GM19395 (cell line): ENCODE measurements at regions not wholly inside any gene's neighbourhood (a gene's known extent, or its start where the extent isn't known, plus 50 kb on each side); places are given as distances from the start of the nearest gene placed in this dataset.

Source experiments
- ATAC-seq: cut with Tn5 transposase; IDR thresholded peaks from one replicate; pipeline ENCODE4 v1.9.1; 2021; ENCODE audit warnings: mild to moderate bottlenecking, moderate library complexity; ENCODE audit not compliant: unreplicated experiment

GRCh38 chr2:20539776-20540586 lies 93.1 kb downstream of the RHOB start:
- no peak for ATAC-seq

DNA sequence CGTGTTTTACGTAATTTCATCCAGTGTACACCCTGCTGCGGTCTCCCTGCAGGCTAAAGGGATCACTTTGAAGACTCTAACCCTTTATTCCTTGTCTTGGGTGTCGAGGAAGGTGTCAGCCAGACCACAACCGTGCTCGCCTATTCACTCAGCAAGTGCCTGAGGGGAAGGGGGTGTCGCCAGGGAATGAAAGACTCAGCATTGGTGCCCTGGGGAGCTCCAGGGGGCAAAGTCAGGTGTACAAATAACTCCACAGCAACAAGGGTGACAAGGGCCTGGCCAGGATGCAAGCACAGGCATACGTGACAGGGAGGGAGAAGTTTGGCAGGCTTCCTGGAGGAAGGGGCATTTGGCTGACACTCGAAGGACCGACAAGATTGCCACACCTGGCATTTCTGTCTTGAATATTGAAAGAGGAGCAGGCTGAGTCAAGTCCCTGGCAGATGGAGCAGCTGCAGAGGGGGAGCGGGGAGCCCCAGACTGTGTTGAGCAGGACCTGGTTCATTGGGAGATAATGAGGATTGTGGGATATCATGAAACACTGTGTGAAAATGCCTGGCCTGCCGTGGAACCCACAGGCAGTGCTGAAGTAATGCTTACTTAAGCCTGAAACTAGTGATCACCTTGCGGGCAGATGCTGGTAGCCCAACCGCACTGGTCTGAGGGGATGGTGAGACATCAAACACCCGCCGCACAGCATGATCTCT lies 93.9 kb downstream of the RHOB start:
- ATAC-seq = no peak

DNA sequence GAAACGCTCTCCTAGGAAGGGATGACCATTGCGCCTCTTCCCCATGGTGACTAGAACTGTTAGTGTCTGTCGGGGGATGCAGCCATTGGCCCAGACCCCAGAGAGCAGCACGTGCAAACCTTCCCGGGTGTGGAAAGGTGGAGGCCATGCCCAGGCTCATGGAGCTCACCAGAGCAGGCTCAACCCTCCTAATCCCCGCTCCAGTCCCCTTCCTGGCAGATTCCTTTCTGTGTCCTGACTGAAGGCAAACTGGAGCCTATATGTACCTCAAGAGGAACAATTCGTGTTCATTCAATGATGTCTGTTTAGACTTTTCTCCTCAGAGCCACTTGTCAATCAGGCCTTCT lies 94.4 kb downstream of the RHOB start:
- ATAC-seq = no peak

- ATAC-seq = no peak
Measured at GRCh38 chr2:20541651-20542050, 94.8 kb downstream of the RHOB start.

- no peak for ATAC-seq
Measured at GRCh38 chr2:20542269-20542668, 95.4 kb downstream of the RHOB start.

DNA sequence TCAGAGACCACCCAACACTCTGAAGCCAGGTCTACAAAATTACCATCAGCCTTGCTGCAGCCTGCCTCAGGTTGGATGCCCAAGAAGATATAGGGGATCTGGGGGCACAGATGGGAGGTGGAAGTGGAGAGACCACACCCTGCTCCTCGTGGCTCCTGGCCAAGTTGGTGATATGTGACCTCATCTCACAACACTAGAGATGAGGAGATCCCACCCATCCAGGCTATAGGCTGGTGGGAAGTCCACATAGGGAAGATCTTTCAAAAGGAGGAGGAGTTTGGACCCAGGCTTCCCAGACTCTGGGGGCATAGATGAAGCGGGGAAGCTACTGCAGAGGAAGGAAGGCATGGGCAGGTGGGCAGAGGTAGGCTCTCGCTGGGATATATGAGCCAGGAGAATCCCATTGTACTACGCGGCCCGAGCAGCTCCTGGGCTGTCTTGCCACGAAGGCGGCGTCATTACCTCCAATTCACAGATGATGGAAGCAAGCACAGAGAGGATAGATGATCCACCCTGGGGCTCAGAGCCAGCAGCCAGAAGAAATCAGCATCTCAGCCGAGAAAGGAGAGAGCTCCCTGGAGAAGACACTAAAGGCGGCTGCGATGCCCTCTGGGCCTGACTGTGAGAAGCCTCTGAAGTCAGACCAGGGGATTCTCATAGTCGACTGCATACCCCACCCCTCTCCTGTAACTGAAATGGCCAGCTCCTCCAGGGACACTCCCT lies 96.0 kb downstream of the RHOB start:
- ATAC-seq = no peak

DNA sequence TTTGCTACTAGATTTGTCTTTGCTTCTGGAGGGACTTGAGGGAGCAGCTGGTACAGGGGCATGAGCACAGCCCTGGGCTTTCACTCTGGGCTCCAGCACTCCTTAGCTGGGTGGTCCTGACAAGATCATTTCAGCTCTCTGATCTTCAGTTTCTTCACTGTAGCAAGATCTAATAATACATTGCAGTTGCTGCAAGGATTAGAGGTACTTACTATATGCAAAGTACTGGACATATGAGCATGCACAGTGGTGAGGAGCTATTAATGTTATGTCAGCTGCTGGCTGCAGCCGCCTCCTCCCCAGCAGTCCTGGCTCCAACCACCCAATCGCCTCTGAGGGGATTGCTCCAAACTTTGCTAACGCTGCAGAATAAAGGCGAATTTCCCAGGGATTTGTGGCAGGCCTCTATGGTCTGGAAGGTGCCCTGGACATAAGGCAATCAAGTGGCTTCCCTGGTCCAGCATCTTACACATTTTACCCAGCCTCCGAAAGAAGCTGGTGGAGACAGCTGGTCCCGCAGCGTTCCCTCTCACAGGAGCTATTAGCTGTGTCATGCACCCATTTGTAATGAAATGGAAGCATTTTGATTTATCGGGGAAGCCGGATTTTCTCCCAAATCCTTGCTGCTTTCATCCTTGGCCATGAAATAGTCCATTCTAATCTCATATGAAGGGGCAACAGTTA lies 96.7 kb downstream of the RHOB start:
- no peak for ATAC-seq

DNA sequence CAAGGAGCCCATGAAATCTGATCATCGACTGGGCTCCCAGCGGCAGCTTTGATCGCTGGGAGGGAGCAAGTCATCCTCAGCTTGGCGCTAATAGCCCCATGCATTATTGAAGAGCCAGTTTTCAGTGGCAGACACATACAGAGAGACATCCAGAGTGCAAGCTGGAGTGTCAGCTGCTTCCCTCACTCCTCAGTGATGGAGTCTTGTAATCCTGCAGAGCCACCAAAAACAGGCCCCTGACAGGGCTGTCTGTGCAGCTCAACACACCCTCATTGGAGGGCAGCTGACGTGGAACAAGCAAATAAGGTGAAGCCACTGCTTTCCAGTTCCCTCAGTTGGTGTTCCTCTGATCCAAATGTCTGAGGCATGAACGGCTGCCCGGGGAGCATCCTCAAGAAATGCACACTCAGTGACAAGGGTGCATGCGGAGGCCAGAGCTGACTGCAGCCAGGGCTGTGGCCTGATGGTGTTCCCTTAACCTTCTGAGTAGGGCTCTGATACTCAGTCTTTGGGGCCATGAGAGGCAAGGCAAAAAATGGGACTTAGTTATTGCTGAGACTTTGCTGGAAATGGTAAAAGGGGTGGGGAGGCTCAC lies 97.4 kb downstream of the RHOB start:
- ATAC-seq = no peak

GRCh38 chr2:20549144-20549543 lies 101.8 kb downstream of the HS1BP3 start:
- no peak for ATAC-seq

- no peak for ATAC-seq
Measured at GRCh38 chr2:20549691-20550348, 101.1 kb downstream of the HS1BP3 start.

DNA sequence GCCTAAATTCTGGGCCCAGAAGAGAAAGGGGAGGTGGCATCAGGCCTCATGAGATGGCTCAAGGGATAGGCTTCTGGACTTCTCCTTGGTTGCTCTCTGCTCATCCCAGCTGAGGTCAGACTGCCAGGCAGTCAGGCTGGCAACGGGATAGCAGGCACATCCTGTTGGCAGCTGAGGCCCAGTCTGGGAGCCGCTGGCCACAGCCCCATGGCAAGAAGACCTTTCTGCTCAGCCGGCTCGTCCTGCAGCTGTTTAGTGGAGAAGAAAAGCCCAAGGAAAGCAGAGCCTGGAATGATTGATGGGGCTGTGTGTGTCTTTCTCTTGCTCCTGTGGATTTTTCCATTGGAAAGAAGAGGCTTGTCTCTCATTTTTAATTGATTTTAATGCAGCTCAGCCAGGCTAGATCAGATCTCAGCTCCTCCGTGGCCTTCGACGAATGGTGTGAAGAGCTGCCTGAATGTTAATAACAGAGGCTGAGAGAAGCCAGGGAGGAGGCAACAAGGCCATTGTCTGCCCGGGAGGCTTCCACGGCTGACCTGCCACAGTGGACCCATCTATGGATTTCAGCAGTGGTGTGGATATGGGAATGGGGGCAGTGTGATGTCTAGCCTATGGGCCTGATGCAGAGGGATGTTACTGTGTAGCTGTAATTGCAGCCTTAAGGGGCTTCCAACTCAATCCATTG lies 99.5 kb downstream of the HS1BP3 start:
- ATAC-seq = no peak

DNA sequence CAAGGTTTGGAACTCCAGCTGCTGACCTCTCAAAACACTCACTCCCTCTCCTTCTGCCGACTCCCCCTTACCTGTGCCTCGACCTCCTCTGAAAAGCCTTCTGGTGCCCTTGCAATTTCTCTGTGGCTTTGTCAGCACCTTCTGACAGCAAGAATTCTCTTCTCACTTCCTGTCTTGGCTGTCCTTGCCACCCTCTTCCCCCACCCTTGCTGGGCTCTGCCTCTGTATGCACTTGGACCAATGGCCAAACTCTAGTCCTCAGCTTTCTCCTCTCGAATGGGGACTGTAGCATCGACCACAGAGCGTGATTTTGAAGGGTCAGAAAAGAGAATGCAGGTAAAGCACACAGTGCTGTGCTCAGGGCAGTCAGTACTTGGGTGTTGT lies 99.0 kb downstream of the HS1BP3 start:
- ATAC-seq = no peak

- ATAC-seq = no peak
Measured at GRCh38 chr2:20552847-20553246, 98.1 kb downstream of the HS1BP3 start.

- ATAC-seq = no peak
Measured at GRCh38 chr2:20553580-20553979, 97.3 kb downstream of the HS1BP3 start.

DNA sequence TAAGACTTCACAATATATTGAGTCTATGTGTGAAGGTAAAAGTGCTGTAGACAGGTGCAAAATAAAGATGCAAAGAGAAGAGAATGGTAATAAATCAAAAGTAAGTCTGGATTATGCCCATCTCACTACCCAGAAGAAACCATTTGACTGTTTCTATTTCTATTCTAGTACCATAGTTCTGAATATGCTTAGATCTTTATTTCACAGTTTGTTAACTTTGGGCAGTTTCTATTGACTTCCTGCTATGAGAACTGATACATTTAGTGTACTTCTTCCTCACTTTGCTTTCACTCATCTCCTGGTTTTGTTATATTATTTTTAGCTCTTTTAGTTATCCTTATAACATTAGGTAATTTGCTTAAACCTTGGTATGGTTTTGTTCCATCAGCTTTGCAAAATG lies 94.9 kb downstream of the HS1BP3 start:
- no peak for ATAC-seq

DNA sequence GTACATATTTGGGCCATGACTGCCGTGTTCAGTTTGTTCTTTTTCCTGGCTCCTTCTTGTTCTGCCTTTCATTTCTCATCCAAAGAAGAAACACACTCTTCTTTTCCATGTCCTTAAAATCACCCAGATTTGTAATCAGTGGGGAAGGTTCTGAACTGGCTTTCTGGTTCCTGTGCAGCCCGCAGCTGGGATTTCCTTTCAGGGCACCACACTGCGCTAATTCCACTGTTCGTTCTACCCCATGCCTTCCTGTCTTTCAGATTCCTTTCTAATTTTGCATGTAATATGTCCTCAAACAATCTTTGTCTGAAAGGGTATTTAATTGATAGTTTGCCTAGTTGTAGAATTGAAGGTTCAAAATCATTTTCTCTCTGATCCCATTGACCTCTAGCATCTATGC lies 94.1 kb downstream of the HS1BP3 start:
- no peak for ATAC-seq

GRCh38 chr2:20557226-20557625 lies 93.7 kb downstream of the HS1BP3 start:
- no peak for ATAC-seq

DNA sequence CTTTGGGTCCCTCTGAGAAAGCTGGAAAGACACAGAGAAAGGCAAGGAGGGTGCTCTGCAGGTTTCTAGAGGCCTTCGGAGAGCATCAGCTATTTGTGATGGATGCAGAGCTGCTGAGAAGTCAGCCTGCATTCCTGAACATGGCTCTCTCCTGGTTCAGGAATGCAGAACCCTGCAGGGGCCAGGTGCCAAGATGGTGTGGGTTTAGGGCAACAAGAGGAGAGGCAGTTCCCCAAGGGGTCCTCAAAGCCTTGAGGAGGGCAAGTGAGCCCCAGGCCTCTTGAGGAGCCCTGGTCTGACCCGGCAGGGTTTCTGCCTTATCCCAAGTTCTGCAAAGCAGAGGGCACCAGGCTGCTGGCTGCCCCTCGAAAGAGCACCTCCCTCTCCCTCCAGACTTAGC lies 93.3 kb downstream of the HS1BP3 start:
- no peak for ATAC-seq

DNA sequence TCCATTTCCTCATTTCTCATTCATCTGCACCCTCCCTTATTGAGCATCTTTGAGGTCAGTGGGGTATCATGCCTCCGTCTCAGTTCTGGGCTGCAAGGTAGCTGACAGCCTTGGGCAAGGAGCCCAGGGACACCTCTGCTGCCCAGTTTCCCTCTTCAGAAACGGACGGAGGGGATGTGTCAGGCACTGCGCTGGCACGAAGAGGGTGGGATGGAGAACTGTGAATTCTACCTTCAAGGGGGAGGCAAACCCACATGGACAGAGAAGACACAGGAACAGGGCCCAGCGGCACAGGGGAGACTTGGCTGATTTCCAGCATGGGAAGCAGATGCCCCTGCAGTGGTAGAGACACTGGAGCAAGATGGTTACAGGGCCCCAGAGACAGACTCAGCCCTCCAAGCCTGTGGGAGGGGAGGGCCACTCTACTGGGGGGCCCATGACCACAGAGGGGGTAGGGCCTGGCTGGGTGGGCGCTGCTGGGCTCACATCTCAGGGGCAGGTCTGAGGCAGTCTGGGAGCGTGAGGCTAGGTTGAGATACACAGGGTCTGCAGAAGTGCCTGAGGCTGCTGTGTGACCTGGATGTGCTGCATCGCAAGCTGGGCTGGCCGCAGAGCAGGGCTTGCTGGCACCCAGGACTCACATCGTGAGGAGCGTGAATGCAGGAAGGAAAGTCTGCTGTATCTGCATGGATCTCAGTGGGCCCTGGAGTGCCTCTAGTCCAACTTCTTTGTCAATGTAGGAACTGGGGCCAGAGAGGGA lies 92.3 kb downstream of the HS1BP3 start:
- ATAC-seq = no peak
